Thoracic aorta (tissue), 2 donors: ENCODE measurements at regions not wholly inside any gene's neighbourhood (a gene's known extent, or its start where the extent isn't known, plus 50 kb on each side); places are given as distances from the start of the nearest gene placed in this dataset.

Source experiments
- ATAC-seq: fragments of 150-250 bp; one replicate; pipeline ENCODE4 v1.8.0; 2017; ENCODE audit warnings: low read depth; ENCODE audit not compliant: insufficient number of reproducible peaks, low FRiP score
- DNase-seq: peaks from one replicate; pipeline ENCODE4 v3.0.0-alpha.2; 2020; ENCODE audit warnings: low spot score
- H3K27ac ChIP-seq, 2 donors: fragments of 200-600 bp; sonication (generic); 1 replicate in 1 of 2; 2 replicates in 1 of 2; pipeline ENCODE4 v1.5.1; 2016; ENCODE audit warnings: mild to moderate bottlenecking in 2 of 2, moderate library complexity in 2 of 2
- H3K27me3 ChIP-seq: fragments of 200-600 bp; sonication (generic); replicated peaks from 2 replicates; pipeline ENCODE4 v1.6.0; 2016; ENCODE audit warnings: mild to moderate bottlenecking; ENCODE audit not compliant: insufficient read depth
- H3K36me3 ChIP-seq: fragments of 200-600 bp; sonication (generic); one replicate; pipeline ENCODE4 v1.5.1; 2016
- H3K4me1 ChIP-seq, 2 donors: fragments of 200-600 bp; sonication (generic); 1 replicate in 1 of 2; 2 replicates in 1 of 2; pipeline versions ENCODE4 v1.5.1 to v1.6.0; 2016; ENCODE audit warnings: low read depth in 2 of 2, mild to moderate bottlenecking in 1 of 2; ENCODE audit not compliant: control insufficient read depth in 1 of 2
- H3K4me3 ChIP-seq: fragments of 200-600 bp; sonication (generic); 2 replicates; pipeline ENCODE4 v1.5.1; 2016; ENCODE audit warnings: mild to moderate bottlenecking
- H3K9me3 ChIP-seq: fragments of 200-600 bp; sonication (generic); 2 replicates; pipeline ENCODE4 v1.5.1; 2016
- CTCF ChIP-seq: fragments of 200-600 bp; sonication (generic); IDR thresholded peaks from one replicate; pipeline ENCODE4 v1.5.1; 2019; ENCODE audit warnings: antibody characterized with exemption

- Histone ChIP-seq H3K9me3 (no peaks in the 10 kb centered on the region), H3K4me1 (no peaks in the 10 kb centered on the region), H3K27me3 (no peaks in the 10 kb centered on the region), H3K4me3 (no peak overlapping the region), H3K36me3 (no peaks in the 10 kb centered on the region), H3K27ac (no peak overlapping the region)
- TF ChIP-seq CTCF, result no peak
- ATAC-seq, result no peak
- no peak for DNase-seq
Measured at GRCh38 chr4:91958596-91958995, 345.2 kb upstream of the GRID2 start.

- H3K27me3 ChIP-seq, result no peaks in the 10 kb centered on the region
- no peak for DNase-seq
- H3K4me1 ChIP-seq, result no peaks in the 10 kb centered on the region
- no peak for TF ChIP-seq CTCF
- no peak overlapping the region for H3K4me3 ChIP-seq
- H3K36me3 ChIP-seq, result no peaks in the 10 kb centered on the region
- H3K9me3 ChIP-seq, result no peaks in the 10 kb centered on the region
- ATAC-seq, result no peak
- H3K27ac ChIP-seq, result no peak overlapping the region
Measured at GRCh38 chr4:91961504-91961903, 342.3 kb upstream of the GRID2 start.

- Histone ChIP-seq H3K27me3 (no peaks in the 10 kb centered on the region), H3K27ac (no peak overlapping the region), H3K36me3 (no peaks in the 10 kb centered on the region), H3K4me1 (no peaks in the 10 kb centered on the region), H3K4me3 (no peak overlapping the region), H3K9me3 (no peaks in the 10 kb centered on the region)
- ATAC-seq, result no peak
- no peak for TF ChIP-seq CTCF
- no peak for DNase-seq
Measured at GRCh38 chr4:91963486-91963885, 340.3 kb upstream of the GRID2 start.

- no peaks in the 10 kb centered on the region for H3K9me3 ChIP-seq
- no peaks in the 10 kb centered on the region for H3K27me3 ChIP-seq
- TF ChIP-seq CTCF, result no peak
- no peaks in the 10 kb centered on the region for H3K4me1 ChIP-seq
- DNase-seq (no peak), ATAC-seq (no peak)
- H3K36me3 ChIP-seq, result no peaks in the 10 kb centered on the region
- no peak overlapping the region for H3K4me3 ChIP-seq
- no peak overlapping the region for H3K27ac ChIP-seq
Measured at GRCh38 chr4:91965166-91965565, 338.6 kb upstream of the GRID2 start.

GRCh38 chr4:91973479-91974153, 330.1 kb upstream of the GRID2 start:
- H3K27me3 ChIP-seq, result no peaks in the 10 kb centered on the region
- no peak overlapping the region for H3K27ac ChIP-seq
- no peaks in the 10 kb centered on the region for H3K4me1 ChIP-seq
- DNase-seq, result no peak
- no peak for TF ChIP-seq CTCF
- ATAC-seq, result no peak
- H3K4me3 ChIP-seq, result no peak overlapping the region
- no peaks in the 10 kb centered on the region for H3K9me3 ChIP-seq
- no peaks in the 10 kb centered on the region for H3K36me3 ChIP-seq
